GM18951 (cell line): ENCODE measurements at regions not wholly inside any gene's neighbourhood (a gene's known extent, or its start where the extent isn't known, plus 50 kb on each side); places are given as distances from the start of the nearest gene placed in this dataset.

Source experiments
- POLR2A ChIP-seq: IDR thresholded peaks from 4 replicates; pipeline ENCODE4 v1.6.1; 2011; ENCODE audit warnings: mild to moderate bottlenecking; ENCODE audit not compliant: insufficient read length, insufficient read depth; ENCODE audit errors: extremely low read depth
- in situ Hi-C: fragments of 300-500 bp; cut with MboI; formaldehyde crosslinking; loops from one replicate; pipeline ENCODE4 v1.12.0; 2022; ENCODE audit warnings: low sequenced_read_pairs, mixed read lengths, inconsistent platforms; ENCODE audit not compliant: unreplicated experiment

DNA sequence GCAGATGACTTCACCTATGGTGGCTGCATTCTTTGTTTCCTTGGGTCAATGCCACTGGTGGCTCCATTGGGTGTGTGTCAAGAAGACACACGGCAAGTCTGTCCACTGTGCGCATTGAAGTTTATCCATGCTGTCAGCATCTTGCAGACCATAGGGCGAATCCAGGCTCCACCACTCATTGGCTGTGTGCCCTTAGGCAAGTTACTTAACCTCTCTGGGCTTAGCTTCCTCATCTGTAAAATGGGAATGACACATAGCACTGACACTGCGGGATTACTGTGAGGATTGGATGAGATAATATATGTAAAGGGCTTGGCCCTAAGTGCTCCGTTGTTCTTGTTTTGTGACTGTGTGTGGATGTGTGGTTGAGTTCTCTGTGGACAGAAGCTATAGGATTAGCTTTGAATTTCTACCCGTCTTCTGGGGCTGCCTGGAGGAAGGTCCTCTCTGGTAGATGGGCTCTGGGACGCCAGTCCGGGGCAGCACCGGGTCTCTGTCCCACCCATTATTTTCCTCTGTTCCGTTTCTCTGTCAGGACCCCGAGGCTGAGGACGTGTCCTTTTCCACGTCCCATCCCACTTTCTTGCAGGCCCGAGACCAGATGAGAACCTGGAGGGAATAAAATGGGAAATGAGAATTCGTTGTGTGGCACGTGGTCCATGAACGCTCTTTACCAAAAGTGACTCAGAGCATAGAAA is 178.4 kb downstream of the IRF8 start:
- TF ChIP-seq POLR2A, result no peak
- in situ Hi-C loops, result loop anchor here (5.0 kb wide), 1 partner anchor 450 kb away; no protein-coding TSS in a partner anchor

- in situ Hi-C loops, result loop anchor here (5.0 kb wide), 1 partner anchor 449 kb away; no protein-coding TSS in a partner anchor
- TF ChIP-seq POLR2A, result no peak
These were observed 179.2 kb downstream of the IRF8 start for GRCh38 chr16:86078121-86078600.

DNA sequence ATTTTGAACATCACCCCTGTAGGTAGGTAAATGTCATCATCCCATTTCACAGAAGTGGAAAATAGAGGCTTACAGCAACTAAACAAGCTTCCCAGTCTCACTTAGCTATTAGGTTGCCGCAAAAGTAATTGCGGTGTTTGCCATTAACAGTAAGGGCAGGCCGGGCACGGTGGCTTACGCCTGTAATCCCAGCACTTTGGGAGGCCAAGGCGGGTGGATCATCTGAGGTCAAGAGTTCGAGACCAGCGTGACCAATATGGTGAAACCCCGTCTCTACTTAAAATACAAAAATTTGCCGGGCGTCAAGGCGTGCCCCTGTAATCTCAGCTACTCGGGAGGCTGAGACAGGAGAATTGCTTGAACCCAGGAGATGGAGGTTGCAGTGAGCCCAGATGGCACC is 179.7 kb downstream of the IRF8 start:
- in situ Hi-C loops, result loop anchor here (5.0 kb wide), 1 partner anchor 449 kb away; no protein-coding TSS in a partner anchor

GRCh38 chr16:86079255-86079885 is 180.4 kb downstream of the IRF8 start:
- in situ Hi-C loops, result loop anchor here (5.0 kb wide), 1 partner anchor 448 kb away; no protein-coding TSS in a partner anchor
- no peak for TF ChIP-seq POLR2A

GRCh38 chr16:86080131-86080875 is 181.3 kb downstream of the IRF8 start:
- TF ChIP-seq POLR2A, result no peak

DNA sequence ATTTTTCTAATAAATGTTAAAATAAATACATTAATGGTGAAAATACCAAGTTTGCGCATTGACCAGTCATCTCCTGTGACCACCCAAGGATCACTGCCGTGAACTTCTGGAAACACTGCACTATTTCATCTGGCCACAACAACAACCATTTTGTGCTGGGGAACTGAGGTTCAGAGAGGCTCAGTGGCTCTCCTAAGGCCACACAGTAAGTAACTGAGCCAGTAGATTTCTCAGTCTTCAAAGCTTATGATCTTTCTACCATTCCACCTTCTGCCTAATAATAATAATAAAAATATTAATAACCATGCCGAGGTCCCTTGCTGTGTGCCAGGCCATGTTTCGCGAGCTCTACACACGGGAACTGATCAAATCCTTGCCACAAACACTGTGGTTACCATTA is 182.0 kb downstream of the IRF8 start:
- no peak for TF ChIP-seq POLR2A
- in situ Hi-C loops, result no loop called here

More at GRCh38 chr16:86080131-86080875, 181.3 kb downstream of the IRF8 start:
- in situ Hi-C loops, result no loop called here

- in situ Hi-C loops, result no loop called here
- TF ChIP-seq POLR2A, result no peak
These were observed 183.6 kb downstream of the IRF8 start for GRCh38 chr16:86082418-86083030.

GRCh38 chr16:86083382-86084002 is 184.5 kb downstream of the IRF8 start:
- in situ Hi-C loops, result no loop called here
- no peak for TF ChIP-seq POLR2A

GRCh38 chr16:86085161-86085611 is 186.2 kb downstream of the IRF8 start:
- TF ChIP-seq POLR2A, result no peak
- in situ Hi-C loops, result no loop called here

DNA sequence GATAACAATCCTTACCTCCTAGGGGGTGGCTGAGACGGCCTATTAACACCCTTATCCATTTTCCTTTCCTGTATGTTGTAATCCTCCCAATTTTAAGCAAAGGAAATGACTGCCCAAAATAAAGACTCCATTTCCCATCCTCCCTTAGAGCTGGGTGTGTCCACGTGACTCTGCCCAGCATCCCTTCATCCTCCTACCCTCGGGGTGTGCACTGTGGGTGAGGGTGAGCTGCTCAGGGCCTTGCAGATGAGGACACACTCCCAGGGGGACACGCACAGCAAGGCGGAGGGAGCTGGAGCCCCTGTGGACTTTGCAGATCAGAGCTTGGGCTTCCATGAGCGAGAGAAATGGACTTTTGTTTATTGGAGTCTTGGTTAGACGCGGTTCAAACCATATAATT is 186.8 kb downstream of the IRF8 start:
- TF ChIP-seq POLR2A, result no peak
- in situ Hi-C loops, result no loop called here

GRCh38 chr16:86086471-86086870 is 187.5 kb downstream of the IRF8 start:
- no peak for TF ChIP-seq POLR2A
- in situ Hi-C loops, result no loop called here

GRCh38 chr16:86087011-86087895 is 188.3 kb downstream of the IRF8 start:
- TF ChIP-seq POLR2A, result no peak
- in situ Hi-C loops, result no loop called here
